CD4-positive, CD25-positive, alpha-beta regulatory T cell (primary cell): ENCODE measurements at regions not wholly inside any gene's neighbourhood (a gene's known extent, or its start where the extent isn't known, plus 50 kb on each side); places are given as distances from the start of the nearest gene placed in this dataset.

Source experiments
- ATAC-seq, 2 donors: fragments of 150-1000 bp; cut with Tn5 transposase; one replicate each; pipeline ENCODE4 v1.10.0; 2021; ENCODE audit warnings: low read depth in 2 of 2, moderate number of reproducible peaks in 2 of 2, moderate library complexity in 1 of 2
- DNase-seq, 3 donors: peaks; one replicate each; pipeline versions ENCODE4 v3.0.0 to v3.0.0-alpha.2; 2012 to 2022; ENCODE audit warnings: mixed read lengths in 1 of 3
- H3K27ac ChIP-seq: one replicate; pipeline ENCODE4 v1.7.0; 2013; ENCODE audit warnings: mild to moderate bottlenecking, low read length; ENCODE audit not compliant: insufficient read depth, poor library complexity, severe bottlenecking
- H3K27me3 ChIP-seq: one replicate; pipeline ENCODE4 v1.7.0; 2013; ENCODE audit warnings: low read length; ENCODE audit not compliant: control insufficient read depth, insufficient read depth
- H3K36me3 ChIP-seq: one replicate; pipeline ENCODE4 v1.7.0; 2013; ENCODE audit warnings: mild to moderate bottlenecking, low read length, moderate library complexity; ENCODE audit not compliant: control insufficient read depth, insufficient read depth
- H3K4me1 ChIP-seq: 2 replicates; pipeline ENCODE4 v1.7.0; 2013; ENCODE audit warnings: mild to moderate bottlenecking, low read length; ENCODE audit not compliant: insufficient read depth, control insufficient read depth, poor library complexity, severe bottlenecking
- H3K4me3 ChIP-seq: one replicate; pipeline ENCODE4 v1.7.0; 2013; ENCODE audit warnings: low read depth, mild to moderate bottlenecking, low read length, moderate library complexity
- H3K9me3 ChIP-seq, 2 experiments: 1 replicate in 1 of 2; 2 replicates in 1 of 2; pipeline ENCODE4 v1.7.0; 2013; ENCODE audit warnings: low read length in 2 of 2, mild to moderate bottlenecking in 1 of 2, moderate library complexity in 1 of 2; ENCODE audit not compliant: control insufficient read depth in 2 of 2
- H3K27ac Mint-ChIP-seq, 3 donors: one replicate each; pipeline ENCODE4 v1.8.0; 2020 to 2022; ENCODE audit warnings: mild to moderate bottlenecking in 3 of 3, mixed read lengths in 3 of 3, moderate library complexity in 2 of 3
- H3K27me3 Mint-ChIP-seq: one replicate; pipeline ENCODE4 v1.8.0; 2022; ENCODE audit warnings: mild to moderate bottlenecking, mixed read lengths
- H3K36me3 Mint-ChIP-seq: one replicate; pipeline ENCODE4 v1.8.0; 2020; ENCODE audit warnings: mixed read lengths
- H3K4me1 Mint-ChIP-seq, 4 donors: one replicate each; pipeline ENCODE4 v1.8.0; 2020 to 2022; ENCODE audit warnings: mixed read lengths in 4 of 4, mild to moderate bottlenecking in 1 of 4
- H3K4me3 Mint-ChIP-seq, 4 donors: one replicate each; pipeline ENCODE4 v1.8.0; 2020 to 2022; ENCODE audit warnings: mild to moderate bottlenecking in 4 of 4, mixed read lengths in 4 of 4, moderate library complexity in 3 of 4
- H3K9me3 Mint-ChIP-seq, 7 donors: one replicate each; pipeline ENCODE4 v1.8.0; 2020 to 2022; ENCODE audit warnings: mixed read lengths in 7 of 7, mild to moderate bottlenecking in 3 of 7, moderate library complexity in 2 of 7

DNA sequence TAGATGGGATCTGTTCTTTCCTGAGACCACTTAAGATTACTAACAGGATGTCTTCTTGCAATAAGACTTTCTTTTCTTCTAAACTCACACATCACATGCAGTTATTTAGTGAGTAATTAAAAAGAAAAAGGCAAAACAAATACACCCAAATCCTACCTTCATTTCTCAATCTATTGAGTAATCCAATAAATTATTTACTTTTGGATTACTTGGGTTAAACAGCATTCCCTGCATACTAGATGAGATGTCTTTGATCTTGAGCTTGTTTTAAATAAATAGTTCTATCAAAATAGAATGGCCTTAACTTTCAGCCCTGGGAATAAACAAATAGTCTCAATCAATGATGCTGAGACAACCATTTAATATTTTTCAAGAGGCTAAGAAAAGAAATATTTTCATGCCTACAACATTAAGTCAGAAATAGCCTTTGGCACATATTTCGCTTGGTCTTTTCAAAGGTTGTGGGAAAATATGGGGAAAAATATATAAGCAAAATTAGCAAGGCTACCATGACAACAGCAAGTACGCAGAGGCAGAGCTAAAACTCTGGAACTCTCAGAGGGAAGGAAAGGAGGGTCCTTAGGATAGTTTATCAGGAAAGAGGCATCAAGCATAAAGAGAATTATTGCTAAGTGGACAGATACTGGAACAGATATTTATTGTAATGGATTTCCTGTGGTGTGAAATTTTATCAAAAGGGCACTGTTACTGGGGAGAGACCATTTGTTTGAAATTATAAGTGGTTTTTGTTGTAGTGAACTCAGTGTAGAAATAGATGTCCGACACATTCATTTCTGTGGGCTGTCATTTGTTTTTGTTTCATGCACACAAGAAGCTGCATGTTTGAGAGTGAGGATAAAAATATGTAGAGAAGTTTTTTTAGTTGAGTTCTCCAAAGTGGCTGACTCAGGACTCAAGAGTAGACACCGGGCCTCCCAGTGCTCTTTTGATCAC, 70.2 kb upstream of the CDH6 start:
- H3K4me3 Mint-ChIP-seq, result no peak overlapping the region
- no peak overlapping the region for H3K27ac ChIP-seq
- ATAC-seq (no peak), DNase-seq (no peak)
- H3K9me3 Mint-ChIP-seq, result peaks cover 5 to 22% (median 10%) of the 10 kb centered on the region in 7 donors
- no peak overlapping the region for H3K27ac Mint-ChIP-seq
- no peaks in the 10 kb centered on the region for H3K4me1 Mint-ChIP-seq
- no peaks in the 10 kb centered on the region for H3K9me3 ChIP-seq
- no peak overlapping the region for H3K4me3 ChIP-seq
- H3K4me1 ChIP-seq, result no peaks in the 10 kb centered on the region
- H3K36me3 ChIP-seq, result no peaks in the 10 kb centered on the region
- no peaks in the 10 kb centered on the region for H3K27me3 Mint-ChIP-seq
- no peaks in the 10 kb centered on the region for H3K27me3 ChIP-seq
- no peaks in the 10 kb centered on the region for H3K36me3 Mint-ChIP-seq

DNA sequence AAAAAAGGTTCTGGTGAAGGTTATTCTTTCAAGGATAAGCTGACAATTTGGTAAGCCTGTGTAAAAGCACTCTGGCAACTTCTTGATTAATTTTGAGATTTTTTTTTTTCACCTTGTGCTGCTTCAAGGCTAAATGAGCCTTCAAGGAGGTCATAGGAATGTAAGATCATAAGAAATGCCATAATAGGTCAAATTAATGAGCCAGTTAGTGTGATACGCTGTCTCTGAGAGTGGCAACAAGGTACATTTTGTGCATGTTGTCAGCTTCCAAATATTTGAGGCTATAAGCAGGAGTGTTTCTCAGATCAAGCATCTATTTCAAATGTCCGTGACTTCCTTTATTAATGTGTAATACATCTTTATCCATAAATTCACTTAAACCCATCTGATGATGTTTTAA, 72.3 kb upstream of the CDH6 start:
- DNase-seq (no peak), ATAC-seq (no peak)
- no peaks in the 10 kb centered on the region for H3K27me3 Mint-ChIP-seq
- H3K4me1 Mint-ChIP-seq, result no peaks in the 10 kb centered on the region
- Histone ChIP-seq H3K27ac (no peak overlapping the region), H3K4me3 (no peak overlapping the region), H3K36me3 (no peaks in the 10 kb centered on the region), H3K9me3 (no peaks in the 10 kb centered on the region), H3K27me3 (no peaks in the 10 kb centered on the region), H3K4me1 (no peaks in the 10 kb centered on the region)
- peaks cover 5 to 22% (median 8%) of the 10 kb centered on the region in 7 donors for H3K9me3 Mint-ChIP-seq
- H3K36me3 Mint-ChIP-seq, result no peaks in the 10 kb centered on the region
- no peak overlapping the region for H3K4me3 Mint-ChIP-seq
- no peak overlapping the region for H3K27ac Mint-ChIP-seq

DNA sequence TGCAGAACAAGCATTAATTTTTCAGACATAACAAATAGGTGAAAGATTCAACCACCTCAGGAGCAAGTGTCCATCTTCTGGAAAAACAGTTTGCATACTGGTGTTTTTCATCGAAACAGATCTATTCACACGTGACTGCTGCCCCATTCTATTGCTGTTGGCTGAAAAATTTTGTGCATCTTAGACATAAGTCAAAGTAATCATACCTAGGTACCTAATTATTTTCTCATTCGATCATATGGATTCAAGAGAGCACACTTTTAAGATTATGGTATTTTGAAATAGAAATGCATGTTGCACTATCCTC, 72.9 kb upstream of the CDH6 start:
- Mint-ChIP-seq H3K27ac (no peak overlapping the region), H3K36me3 (no peaks in the 10 kb centered on the region), H3K4me1 (no peaks in the 10 kb centered on the region), H3K9me3 (peaks cover 5 to 22% (median 8%) of the 10 kb centered on the region in 7 donors), H3K27me3 (no peaks in the 10 kb centered on the region), H3K4me3 (no peak overlapping the region)
- DNase-seq, result no peak
- no peak overlapping the region for H3K4me3 ChIP-seq
- no peak overlapping the region for H3K27ac ChIP-seq
- no peaks in the 10 kb centered on the region for H3K9me3 ChIP-seq
- ATAC-seq, result no peak
- no peaks in the 10 kb centered on the region for H3K36me3 ChIP-seq
- H3K27me3 ChIP-seq, result no peaks in the 10 kb centered on the region
- H3K4me1 ChIP-seq, result no peaks in the 10 kb centered on the region

DNA sequence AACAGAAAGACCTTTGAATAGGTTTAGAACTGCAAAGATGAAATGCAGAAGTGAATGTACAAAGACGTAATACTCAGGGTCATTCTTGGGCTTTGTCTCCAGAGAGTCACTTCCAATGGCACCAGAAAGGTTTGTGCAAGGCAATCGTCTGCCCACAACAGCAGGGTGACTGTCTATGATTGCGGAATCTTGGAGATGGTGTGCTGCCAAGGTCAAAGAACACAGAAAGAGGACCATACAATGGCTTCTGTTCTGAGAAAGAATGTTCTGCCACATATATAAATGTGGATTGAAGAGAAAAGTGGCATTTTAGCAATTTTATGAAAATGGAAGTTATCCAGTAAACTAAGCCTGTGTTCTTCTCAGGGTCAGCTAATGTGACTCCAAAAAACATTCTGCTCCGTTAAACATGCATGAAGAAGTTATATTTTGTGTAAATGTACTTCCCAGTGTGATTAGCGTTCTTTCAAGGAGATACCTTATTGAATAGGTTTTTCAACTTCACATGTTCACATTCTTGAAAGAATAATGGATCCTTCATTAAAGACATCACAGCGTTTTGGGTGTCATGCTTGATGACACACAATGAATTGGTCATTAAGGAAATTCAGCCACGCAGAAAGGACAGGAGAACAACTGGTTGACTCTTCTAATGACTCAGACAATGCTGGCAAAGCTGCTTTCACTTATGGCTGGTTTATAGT, 73.4 kb upstream of the CDH6 start:
- Histone ChIP-seq H3K4me1 (no peaks in the 10 kb centered on the region), H3K27ac (no peak overlapping the region), H3K9me3 (no peaks in the 10 kb centered on the region), H3K4me3 (no peak overlapping the region), H3K27me3 (no peaks in the 10 kb centered on the region), H3K36me3 (no peaks in the 10 kb centered on the region)
- DNase-seq (no peak), ATAC-seq (no peak)
- no peaks in the 10 kb centered on the region for H3K36me3 Mint-ChIP-seq
- no peaks in the 10 kb centered on the region for H3K27me3 Mint-ChIP-seq
- H3K4me3 Mint-ChIP-seq, result no peak overlapping the region
- no peak overlapping the region for H3K27ac Mint-ChIP-seq
- H3K4me1 Mint-ChIP-seq, result no peaks in the 10 kb centered on the region
- peaks cover 5 to 22% (median 9%) of the 10 kb centered on the region in 7 donors for H3K9me3 Mint-ChIP-seq

DNA sequence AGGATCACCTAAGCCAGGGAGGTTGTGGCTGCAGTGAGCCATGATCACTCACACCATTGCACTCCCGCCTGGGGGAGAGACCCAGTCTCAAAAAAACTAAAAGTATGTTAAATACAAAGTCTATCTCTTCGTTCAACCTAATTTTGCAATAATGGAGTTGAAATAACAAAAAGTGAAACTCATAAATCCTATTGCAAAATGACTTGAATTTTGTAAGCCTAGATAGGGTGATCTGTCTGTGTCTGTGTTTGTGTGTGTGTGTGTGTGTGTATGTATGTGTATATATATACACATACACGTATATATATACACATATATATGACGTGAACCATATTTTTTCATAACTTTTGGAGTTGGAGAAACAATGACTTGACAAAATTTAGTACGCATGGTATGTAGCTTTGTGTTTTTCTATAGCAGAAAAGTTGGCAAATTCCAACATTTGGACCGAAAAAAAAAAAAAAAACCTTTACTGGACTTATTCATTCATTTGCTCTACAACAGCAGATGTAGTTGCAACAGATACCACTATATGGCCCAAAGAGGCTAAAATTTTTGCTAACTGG, 76.9 kb upstream of the CDH6 start:
- H3K27me3 Mint-ChIP-seq, result no peaks in the 10 kb centered on the region
- H3K9me3 Mint-ChIP-seq, result peaks cover 0 to 11% (median 4%) of the 10 kb centered on the region in 7 donors
- no peaks in the 10 kb centered on the region for H3K27me3 ChIP-seq
- H3K4me1 ChIP-seq, result no peaks in the 10 kb centered on the region
- no peak overlapping the region for H3K27ac ChIP-seq
- ATAC-seq, result no peak
- no peak overlapping the region for H3K4me3 ChIP-seq
- H3K4me3 Mint-ChIP-seq, result no peak overlapping the region
- DNase-seq, result no peak
- H3K27ac Mint-ChIP-seq, result no peak overlapping the region
- no peaks in the 10 kb centered on the region for H3K36me3 ChIP-seq
- H3K4me1 Mint-ChIP-seq, result no peaks in the 10 kb centered on the region
- H3K36me3 Mint-ChIP-seq, result no peaks in the 10 kb centered on the region
- H3K9me3 ChIP-seq, result no peaks in the 10 kb centered on the region

DNA sequence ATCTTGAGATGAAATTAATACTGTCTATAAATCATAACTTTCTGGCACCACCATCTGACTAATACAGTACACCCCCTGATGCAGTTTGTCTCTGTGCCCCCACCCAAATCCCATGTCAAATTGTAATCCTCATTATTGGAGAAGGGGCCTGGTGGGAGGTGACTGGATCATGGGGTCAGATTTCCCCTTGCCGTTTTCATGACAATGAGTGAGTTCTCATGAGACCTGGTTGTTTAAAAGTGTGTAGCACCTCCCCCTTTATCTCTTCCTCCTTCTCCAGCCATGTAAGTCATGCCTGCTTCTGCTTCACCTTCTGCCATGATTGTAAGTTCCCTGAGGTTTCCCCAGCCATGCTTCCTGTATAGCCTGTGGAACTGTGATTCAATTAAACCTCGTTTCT, 78.7 kb upstream of the CDH6 start:
- no peaks in the 10 kb centered on the region for H3K4me1 ChIP-seq

DNA sequence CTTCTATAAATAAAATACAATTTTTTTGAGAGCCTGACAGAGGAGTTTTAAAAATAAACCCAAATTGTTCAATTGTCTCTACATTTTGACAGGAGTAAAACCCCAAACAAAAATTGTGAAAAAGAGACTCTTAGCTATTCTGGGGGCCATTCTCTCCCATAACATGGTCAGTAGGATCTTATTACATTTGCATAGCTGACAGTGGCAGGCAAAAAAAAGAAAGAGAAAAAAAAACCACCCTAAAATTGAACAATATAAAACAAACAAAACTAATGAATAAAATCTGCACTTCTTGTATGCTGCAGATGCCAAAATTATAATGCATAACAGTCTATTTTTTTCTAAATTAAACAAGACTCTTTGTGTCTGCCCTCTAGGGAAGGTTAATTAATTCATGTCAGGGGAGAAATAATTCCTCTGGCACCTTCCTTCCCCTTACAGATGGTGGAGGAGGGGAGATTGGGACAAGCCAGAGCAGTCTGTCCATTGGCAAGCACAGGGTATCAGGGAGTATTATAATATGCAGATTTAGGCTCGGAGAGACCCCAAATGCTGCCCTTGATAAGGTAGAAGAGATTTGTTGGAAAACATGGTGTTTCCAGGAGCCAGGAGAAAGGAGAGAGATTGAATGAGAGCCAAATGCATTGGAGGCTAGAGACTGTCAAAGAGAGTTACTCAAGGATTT, 79.7 kb upstream of the CDH6 start:
- Mint-ChIP-seq H3K4me1 (no peaks in the 10 kb centered on the region), H3K27me3 (no peaks in the 10 kb centered on the region), H3K4me3 (no peak overlapping the region), H3K9me3 (peaks cover 0 to 7% (median 4%) of the 10 kb centered on the region in 7 donors), H3K36me3 (no peaks in the 10 kb centered on the region), H3K27ac (no peak overlapping the region)
- no peaks in the 10 kb centered on the region for H3K4me1 ChIP-seq
- no peaks in the 10 kb centered on the region for H3K27me3 ChIP-seq
- H3K27ac ChIP-seq, result no peak overlapping the region
- no peak for ATAC-seq
- H3K9me3 ChIP-seq, result no peaks in the 10 kb centered on the region
- no peak overlapping the region for H3K4me3 ChIP-seq
- no peak for DNase-seq
- no peaks in the 10 kb centered on the region for H3K36me3 ChIP-seq

More for the DNA sequence above, 78.7 kb upstream of the CDH6 start:
- no peak for DNase-seq
- Histone ChIP-seq H3K27me3 (no peaks in the 10 kb centered on the region), H3K27ac (no peak overlapping the region), H3K36me3 (no peaks in the 10 kb centered on the region), H3K9me3 (no peaks in the 10 kb centered on the region), H3K4me3 (no peak overlapping the region)
- Mint-ChIP-seq H3K9me3 (peaks cover 0 to 11% (median 4%) of the 10 kb centered on the region in 7 donors), H3K4me3 (no peak overlapping the region), H3K27me3 (no peaks in the 10 kb centered on the region), H3K27ac (no peak overlapping the region), H3K36me3 (no peaks in the 10 kb centered on the region), H3K4me1 (no peaks in the 10 kb centered on the region)
- ATAC-seq, result no peak
